ENCODE measurements at regions not wholly inside any gene's neighbourhood (a gene's known extent, or its start where the extent isn't known, plus 50 kb on each side); places are given as distances from the start of the nearest gene placed in this dataset.

- TF ChIP-seq POLR2A (IDR thresholded peaks at IDR 0.05) (no peak), CTCF (IDR thresholded peaks at IDR 0.05) (no peak)
Observed at GRCh38 chr7:79593866-79594301, 140.4 kb upstream of the MAGI2 start.

All from Peyer's patch (tissue), 4 donors.